HCT116 (cell line): ENCODE measurements at regions not wholly inside any gene's neighbourhood (a gene's known extent, or its start where the extent isn't known, plus 50 kb on each side); places are given as distances from the start of the nearest gene placed in this dataset.

Experiments used
- ATAC-seq: fragments of 200-7000 bp; cut with Tn5 transposase; 2 replicates; pipeline ENCODE4 v1.9.1; 2020; ENCODE audit warnings: mild to moderate bottlenecking, moderate library complexity
- BruUV-seq: library from RNA; stranded (reverse); fragments of 400-500 nt; replicated peaks from 2 replicates; lab custom pipeline; 2021; lab: Mats Ljungman, UMichigan
- CTCF ChIA-PET: fragments of 300-600 bp; sonication (Branson Sonifier 250); formaldehyde crosslinking; loops from one replicate; lab custom pipeline; 2021; ENCODE audit warnings: antibody characterized with exemption; lab: Charles Lee
- POLR2A ChIA-PET: fragments of 300-600, 350-600 bp; sonication (Branson Sonifier 250); formaldehyde crosslinking; loops from one replicate; lab custom pipeline; 2021; ENCODE audit warnings: antibody characterized with exemption; lab: Charles Lee
- RAD21 ChIA-PET, 2 experiments: fragments of 300-600 bp; sonication (Branson Sonifier 250); formaldehyde crosslinking; loops; one replicate each; lab custom pipeline; 2023; ENCODE audit warnings: low total read pairs in 2 of 2; ENCODE audit not compliant: uncharacterized antibody in 2 of 2, unreplicated experiment in 2 of 2, low non-redundant PET in 1 of 2; lab: Charles Lee
- DNase-seq: peaks from one replicate; pipeline ENCODE4 v3.0.0-alpha.2; 2010; ENCODE audit warnings: low read depth, low spot score
- H2AFZ ChIP-seq: fragments of 200-600 bp; shearing (Covaris generic), sonication (generic); 2 replicates; pipeline ENCODE4 v1.6.1; 2017; ENCODE audit warnings: low read depth, mixed run types, mixed read lengths, antibody characterized with exemption, low read length; ENCODE audit not compliant: poor library complexity, severe bottlenecking
- H3K27ac ChIP-seq: 2 replicates; pipeline ENCODE4 v1.5.1; 2012; ENCODE audit warnings: low read depth, low read length
- H3K27me3 ChIP-seq: fragments of 200-600 bp; sonication (generic); 2 replicates; pipeline ENCODE4 v1.6.1; 2016; ENCODE audit warnings: mixed run types, low read length, mixed read lengths; ENCODE audit not compliant: insufficient read depth
- H3K36me3 ChIP-seq, 2 experiments: fragments of 200-500 bp in 1 of 2; fragments of 200-600 bp in 1 of 2; sonication (Bioruptor generic) in 1 of 2; sonication (generic) in 1 of 2; 2 replicates each; pipeline versions ENCODE4 v1.5.1 to v1.6.1; 2014 to 2016; ENCODE audit warnings: low read length in 2 of 2, inconsistent platforms in 1 of 2, mixed read lengths in 1 of 2, mixed run types in 1 of 2; ENCODE audit not compliant: insufficient read depth in 2 of 2, control insufficient read depth in 1 of 2
- H3K4me1 ChIP-seq, 2 experiments: fragments of 200-600 bp in 1 of 2; sonication (generic) in 1 of 2; 2 replicates each; pipeline versions ENCODE4 v1.5.1 to v1.6.1; 2012 to 2017; ENCODE audit warnings: low read length in 2 of 2, inconsistent platforms in 1 of 2, mild to moderate bottlenecking in 1 of 2, mixed read lengths in 1 of 2, mixed run types in 1 of 2, moderate library complexity in 1 of 2; ENCODE audit not compliant: insufficient read depth in 2 of 2, control insufficient read depth in 1 of 2
- H3K4me2 ChIP-seq: fragments of 200-600 bp; sonication (generic); 2 replicates; pipeline ENCODE4 v1.6.1; 2017; ENCODE audit warnings: mixed run types, low read length, mixed read lengths
- H3K4me3 ChIP-seq, 2 experiments: fragments of 200-600 bp in 1 of 2; sonication (generic) in 1 of 2; replicated peaks in 1 of 2; 2 replicates each; pipeline ENCODE4 v1.5.1; 2011 to 2016; ENCODE audit warnings: low read length in 2 of 2, control low read depth in 1 of 2, low read depth in 1 of 2, mild to moderate bottlenecking in 1 of 2, mixed read lengths in 1 of 2, mixed run types in 1 of 2
- H3K79me2 ChIP-seq: fragments of 200-600 bp; sonication (generic); 2 replicates; pipeline ENCODE4 v1.6.1; 2017; ENCODE audit warnings: mild to moderate bottlenecking, mixed run types, low read length, moderate library complexity, mixed read lengths; ENCODE audit not compliant: insufficient read depth
- H3K9ac ChIP-seq: fragments of 200-600 bp; sonication (generic); 2 replicates; pipeline ENCODE4 v1.6.1; 2016; ENCODE audit warnings: low read length, mixed read lengths
- H3K9me2 ChIP-seq: fragments of 200-600 bp; sonication (generic), shearing (Covaris generic); 2 replicates; pipeline ENCODE4 v1.6.1; 2017; ENCODE audit warnings: mixed run types, mild to moderate bottlenecking, moderate library complexity; ENCODE audit not compliant: insufficient read depth
- H3K9me3 ChIP-seq, 2 experiments: fragments of 200-500 bp in 1 of 2; fragments of 200-600 bp in 1 of 2; sonication (Bioruptor generic) in 1 of 2; sonication (generic) in 1 of 2; 2 replicates each; pipeline ENCODE4 v1.6.1; 2014 to 2017; ENCODE audit warnings: low read length in 2 of 2, mixed read lengths in 2 of 2, inconsistent platforms in 1 of 2, low read depth in 1 of 2, mild to moderate bottlenecking in 1 of 2, mixed run types in 1 of 2, moderate library complexity in 1 of 2; ENCODE audit not compliant: control insufficient read depth in 1 of 2, insufficient read depth in 1 of 2
- H4K20me1 ChIP-seq: fragments of 200-600 bp; sonication (generic), shearing (Covaris generic); 2 replicates; pipeline ENCODE4 v1.6.1; 2017; ENCODE audit warnings: mixed run types, mild to moderate bottlenecking, moderate library complexity; ENCODE audit not compliant: insufficient read depth
- ATF3 ChIP-seq: IDR thresholded peaks from 2 replicates; pipeline ENCODE4 v1.6.1; 2012
- CBX3 ChIP-seq: IDR thresholded peaks from 2 replicates; pipeline ENCODE4 v1.6.1; 2012; ENCODE audit warnings: low read depth
- CEBPB ChIP-seq: IDR thresholded peaks from 2 replicates; pipeline ENCODE4 v1.6.1; 2012; ENCODE audit warnings: low read depth
- CTCF ChIP-seq, 3 experiments: fragments of 200-600 bp in 1 of 3; sonication (generic) in 1 of 3; IDR thresholded peaks in 2 of 3; conservative IDR thresholded peaks in 1 of 3; 2 replicates each; pipeline ENCODE4 v1.5.1; 2012 to 2017; ENCODE audit warnings: low read depth in 2 of 3, low read length in 2 of 3, antibody characterized with exemption in 1 of 3, borderline replicate concordance in 1 of 3, control low read depth in 1 of 3, mild to moderate bottlenecking in 1 of 3, mixed read lengths in 1 of 3, mixed run types in 1 of 3, moderate library complexity in 1 of 3; ENCODE audit not compliant: insufficient read depth in 1 of 3
- EGR1 ChIP-seq: IDR thresholded peaks from 2 replicates; pipeline ENCODE4 v1.6.1; 2012; ENCODE audit warnings: low read depth
- ELF1 ChIP-seq: IDR thresholded peaks from 2 replicates; pipeline ENCODE4 v1.6.1; 2012; ENCODE audit warnings: low read depth, borderline replicate concordance
- EZH2 ChIP-seq: fragments of 200-600 bp; sonication (generic); IDR thresholded peaks from 2 replicates; pipeline ENCODE4 v1.6.1; 2017; ENCODE audit warnings: antibody characterized with exemption, mixed run types
- EZH2phosphoT487 ChIP-seq: fragments of 200-600 bp; IDR thresholded peaks from 2 replicates; pipeline ENCODE4 v1.6.1; 2018; ENCODE audit warnings: antibody characterized with exemption, borderline replicate concordance
- JUND ChIP-seq: IDR thresholded peaks from 2 replicates; pipeline ENCODE4 v1.6.1; 2012
- POLR2A ChIP-seq: IDR thresholded peaks from 2 replicates; pipeline ENCODE4 v1.7.0; 2011; ENCODE audit warnings: borderline replicate concordance; ENCODE audit not compliant: insufficient read depth, insufficient read length; ENCODE audit errors: extremely low read depth
- POLR2AphosphoS5 ChIP-seq: IDR thresholded peaks from 2 replicates; pipeline ENCODE4 v1.6.1; 2011; ENCODE audit warnings: mild to moderate bottlenecking, low read depth, low read length, moderate library complexity
- RAD21 ChIP-seq: IDR thresholded peaks from 2 replicates; pipeline ENCODE4 v1.6.1; 2012; ENCODE audit warnings: low read depth, mild to moderate bottlenecking
- REST ChIP-seq: IDR thresholded peaks from 2 replicates; pipeline ENCODE4 v1.6.1; 2012; ENCODE audit warnings: low read depth
- SIN3A ChIP-seq: IDR thresholded peaks from 2 replicates; pipeline ENCODE4 v1.6.1; 2012; ENCODE audit warnings: low read depth
- SP1 ChIP-seq: IDR thresholded peaks from 2 replicates; pipeline ENCODE4 v1.6.1; 2012; ENCODE audit warnings: low read depth
- SRF ChIP-seq: IDR thresholded peaks from 2 replicates; pipeline ENCODE4 v1.6.1; 2012; ENCODE audit warnings: low read depth
- YY1 ChIP-seq: IDR thresholded peaks from 2 replicates; pipeline ENCODE4 v1.6.1; 2011; ENCODE audit warnings: low read length, low read depth, moderate library complexity, mild to moderate bottlenecking; ENCODE audit not compliant: insufficient replicate concordance; ENCODE audit errors: extremely low read depth
- ZBTB33 ChIP-seq: IDR thresholded peaks from 2 replicates; pipeline ENCODE4 v1.6.1; 2011; ENCODE audit warnings: mild to moderate bottlenecking, low read length, moderate library complexity; ENCODE audit not compliant: insufficient replicate concordance; ENCODE audit errors: extremely low read depth
- ZFX ChIP-seq: fragments of 450-650 bp; IDR thresholded peaks from 2 replicates; pipeline ENCODE4 v1.6.1; 2017
- ZNF274 ChIP-seq: fragments of 200-500 bp; sonication (Bioruptor generic); IDR thresholded peaks from 2 replicates; pipeline ENCODE4 v1.6.1; 2014; ENCODE audit warnings: mild to moderate bottlenecking, low read depth, low read length, inconsistent platforms
- intact Hi-C: fragments of 100-400 bp; cut with micrococcal nuclease; formaldehyde crosslinking; loops from 2 replicates; pipeline ENCODE4 v1.10.0; 2022

- no peak overlapping the region for H3K4me3 ChIP-seq
- no peak overlapping the region for H3K9ac ChIP-seq
- no peaks in the 10 kb centered on the region for H3K9me3 ChIP-seq
- no peak for DNase-seq
- no peaks in the 10 kb centered on the region for H3K4me1 ChIP-seq
- no peaks in the 10 kb centered on the region for H3K79me2 ChIP-seq
- no peak for TF ChIP-seq EZH2
- no peak for TF ChIP-seq EGR1
- no peak for TF ChIP-seq CEBPB
- TF ChIP-seq YY1 = no peak
- no peak for TF ChIP-seq REST
- no peak for TF ChIP-seq POLR2A
- no peak for TF ChIP-seq ELF1
- no peak for TF ChIP-seq CBX3
- TF ChIP-seq EZH2phosphoT487 = no peak
- TF ChIP-seq ZNF274 = no peak
- no peak for TF ChIP-seq RAD21
- TF ChIP-seq ZFX = no peak
- no peak for TF ChIP-seq SRF
- no peak for TF ChIP-seq ZBTB33
- TF ChIP-seq POLR2AphosphoS5 = no peak
- no peak for TF ChIP-seq ATF3
- no peak for TF ChIP-seq JUND
- TF ChIP-seq SP1 = no peak
- TF ChIP-seq CTCF (IDR thresholded peaks at IDR 0.05 in 2 of 3, conservative IDR thresholded peaks at IDR 0.05 in 1 of 3; ENCODE audit: borderline replicate concordance in 1 of 3, insufficient read depth in 1 of 3, low read depth in 2 of 3, low read length in 2 of 3) = no peak
- no peak for TF ChIP-seq SIN3A
- H3K27me3 ChIP-seq = no peaks in the 10 kb centered on the region
- no peak overlapping the region for H3K27ac ChIP-seq
- H2AFZ ChIP-seq = no peak overlapping the region
- CTCF ChIA-PET = no interaction called here
- no peaks in the 10 kb centered on the region for H3K36me3 ChIP-seq
- no peak for ATAC-seq
- no TSS peak for BruUV-seq
- intact Hi-C loops = no loop called here
- H3K9me2 ChIP-seq = no peaks in the 10 kb centered on the region
- no peaks in the 10 kb centered on the region for H4K20me1 ChIP-seq
- POLR2A ChIA-PET = no interaction called here
- no peak overlapping the region for H3K4me2 ChIP-seq
- RAD21 ChIA-PET = no interaction called here
These were observed 178.2 kb downstream of the BCL11B start for GRCh38 chr14:99093532-99094517.
